ENCODE measurements at regions not wholly inside any gene's neighbourhood (a gene's known extent, or its start where the extent isn't known, plus 50 kb on each side); places are given as distances from the start of the nearest gene placed in this dataset.

DNA sequence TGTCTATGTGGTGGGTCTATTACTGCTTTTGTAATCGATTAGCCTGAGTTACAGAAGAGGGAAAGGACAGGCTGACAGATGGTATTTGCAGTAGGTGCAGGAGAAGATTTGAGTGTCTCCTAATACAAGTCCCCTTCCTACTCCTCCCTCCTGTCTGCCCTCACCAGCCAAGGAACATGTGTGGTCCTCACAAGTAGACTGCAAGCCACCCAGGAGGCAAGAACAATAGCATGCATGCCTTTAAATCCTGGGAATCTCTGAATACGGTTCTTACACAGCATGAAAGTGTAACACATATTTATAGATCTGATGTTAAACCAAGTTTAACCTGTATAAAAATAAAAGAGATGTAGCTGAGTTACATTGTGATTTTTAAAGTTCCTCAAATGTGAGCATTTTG, 117.0 kb downstream of the PTCSC3 start:
- TF ChIP-seq, protein P1, sequence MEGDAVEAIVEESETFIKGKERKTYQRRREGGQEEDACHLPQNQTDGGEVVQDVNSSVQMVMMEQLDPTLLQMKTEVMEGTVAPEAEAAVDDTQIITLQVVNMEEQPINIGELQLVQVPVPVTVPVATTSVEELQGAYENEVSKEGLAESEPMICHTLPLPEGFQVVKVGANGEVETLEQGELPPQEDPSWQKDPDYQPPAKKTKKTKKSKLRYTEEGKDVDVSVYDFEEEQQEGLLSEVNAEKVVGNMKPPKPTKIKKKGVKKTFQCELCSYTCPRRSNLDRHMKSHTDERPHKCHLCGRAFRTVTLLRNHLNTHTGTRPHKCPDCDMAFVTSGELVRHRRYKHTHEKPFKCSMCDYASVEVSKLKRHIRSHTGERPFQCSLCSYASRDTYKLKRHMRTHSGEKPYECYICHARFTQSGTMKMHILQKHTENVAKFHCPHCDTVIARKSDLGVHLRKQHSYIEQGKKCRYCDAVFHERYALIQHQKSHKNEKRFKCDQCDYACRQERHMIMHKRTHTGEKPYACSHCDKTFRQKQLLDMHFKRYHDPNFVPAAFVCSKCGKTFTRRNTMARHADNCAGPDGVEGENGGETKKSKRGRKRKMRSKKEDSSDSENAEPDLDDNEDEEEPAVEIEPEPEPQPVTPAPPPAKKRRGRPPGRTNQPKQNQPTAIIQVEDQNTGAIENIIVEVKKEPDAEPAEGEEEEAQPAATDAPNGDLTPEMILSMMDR (conservative IDR thresholded peaks at IDR 0.05; ENCODE audit: low read length), result no peak
- no peak for TF ChIP-seq EZH2phosphoT487 (IDR thresholded peaks at IDR 0.05; ENCODE audit: borderline replicate concordance)

All from Loucy (cell line).